Stimulated activated CD4-positive, alpha-beta T cell treated with anti-CD3 and anti-CD28 coated beads, Interleukin-12 subunit alpha, Interleukin-12 subunit beta, amount 100 ng/mL, for 48 hours (primary cell): ENCODE measurements at regions not wholly inside any gene's neighbourhood (a gene's known extent, or its start where the extent isn't known, plus 50 kb on each side); places are given as distances from the start of the nearest gene placed in this dataset.

Experiments
- DNase-seq, 3 donors: peaks; one replicate each; pipeline ENCODE4 v3.0.0-alpha.2; 2020; ENCODE audit warnings: low read depth in 2 of 3, low spot score in 1 of 3

- no peak for DNase-seq
Measured at GRCh38 chr9:89806371-89807100, 201.7 kb downstream of the GADD45G start.

DNA sequence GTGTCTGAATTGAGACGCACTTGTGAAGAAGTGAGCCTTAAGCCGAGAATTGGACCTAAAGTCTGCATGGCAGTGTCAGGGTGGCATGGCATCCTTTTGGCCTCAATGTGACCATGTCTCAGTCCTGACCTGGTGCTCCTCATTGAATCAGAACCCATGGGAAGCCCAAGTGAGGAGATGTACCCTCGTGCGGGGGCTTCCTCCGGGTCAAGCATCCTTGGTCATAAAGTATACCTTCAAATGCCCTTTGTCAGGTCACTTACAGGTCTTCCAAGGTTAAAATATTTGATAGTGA, 202.2 kb downstream of the GADD45G start:
- DNase-seq: no peak

- DNase-seq: no peak
Measured at GRCh38 chr9:89807682-89808075, 202.9 kb downstream of the GADD45G start.

- no peak for DNase-seq
Measured at GRCh38 chr9:89808076-89808755, 203.4 kb downstream of the GADD45G start.

GRCh38 chr9:89808756-89809181, 204.0 kb downstream of the GADD45G start:
- DNase-seq: no peak

- no peak for DNase-seq
Measured at GRCh38 chr9:89810431-89810830, 205.6 kb downstream of the GADD45G start.

- DNase-seq: no peak
Measured at GRCh38 chr9:89811356-89811755, 206.5 kb downstream of the GADD45G start.

DNA sequence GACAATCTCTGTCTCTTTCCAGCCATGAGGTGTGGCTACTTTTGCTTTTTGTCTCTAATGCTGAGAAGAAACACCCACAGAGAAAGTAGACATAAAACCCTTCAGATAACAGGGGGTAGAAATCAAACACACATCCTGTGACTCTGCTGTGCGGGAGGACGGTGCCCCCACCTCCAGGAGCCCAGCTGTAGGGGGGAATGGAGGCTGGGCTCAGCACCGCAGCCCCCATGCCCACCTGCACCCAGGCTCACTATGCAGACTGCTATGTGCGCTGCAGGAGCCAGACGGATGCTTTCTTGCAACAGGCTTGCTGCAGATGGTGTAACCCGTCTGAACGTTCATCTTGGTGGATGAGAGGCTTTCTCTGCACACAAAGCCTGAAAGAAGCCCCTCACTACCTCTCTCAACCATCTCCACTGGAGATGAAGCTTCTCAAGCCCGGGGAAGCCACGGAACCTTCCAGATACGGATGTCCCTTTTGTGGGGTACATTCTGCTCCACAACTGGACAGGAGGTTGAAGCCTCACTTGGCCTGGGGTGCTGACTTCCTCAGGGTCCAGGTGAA, 207.2 kb downstream of the GADD45G start:
- DNase-seq: no peak

DNA sequence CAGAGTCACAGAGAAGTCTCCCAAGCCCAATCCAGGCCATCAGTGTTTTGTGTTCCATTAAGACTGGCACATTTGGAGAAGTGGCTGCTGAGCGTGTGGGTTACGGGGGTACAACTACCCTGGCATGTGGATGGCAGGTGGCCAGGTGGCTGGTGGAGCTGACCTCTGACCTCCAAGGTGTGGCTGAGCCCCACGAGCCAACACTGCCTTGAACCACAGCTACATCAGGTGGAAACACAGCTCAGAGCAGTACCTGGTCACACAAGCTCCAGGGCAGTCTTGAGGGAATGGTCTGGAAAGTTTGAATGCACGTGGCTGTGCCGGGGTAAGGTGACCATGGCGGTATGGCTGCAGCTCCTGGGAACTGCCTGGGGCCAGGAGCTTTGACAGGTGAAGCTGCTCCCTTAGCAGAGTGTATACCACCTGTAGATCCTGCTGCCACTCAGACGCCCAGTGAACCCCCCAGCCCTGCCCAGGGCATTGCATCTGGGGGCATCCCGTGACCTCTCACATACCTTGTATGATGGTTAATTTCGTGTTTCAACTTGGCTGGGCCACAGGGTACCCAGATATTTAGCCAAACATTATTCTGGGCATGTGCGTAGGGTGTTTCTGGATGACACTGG, 207.9 kb downstream of the GADD45G start:
- DNase-seq: no peak

DNA sequence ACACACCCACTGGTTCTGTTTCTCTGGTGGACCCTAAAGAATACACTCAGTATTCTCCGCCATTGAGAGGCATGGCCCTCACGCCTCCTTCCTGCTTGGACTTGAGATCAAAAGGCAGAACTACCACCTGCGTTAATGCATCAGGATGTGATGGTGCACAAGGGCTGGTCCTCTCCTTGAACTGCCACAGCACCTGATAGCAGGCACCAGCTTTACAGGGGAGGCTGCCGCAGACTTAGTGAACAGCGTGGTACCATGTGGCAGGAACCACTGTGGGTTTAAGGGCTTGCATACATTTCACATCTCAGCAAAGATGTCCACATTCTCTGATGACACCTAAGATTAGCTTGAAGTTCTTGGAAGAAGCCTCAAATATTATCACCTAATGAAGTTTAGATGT, 208.7 kb downstream of the GADD45G start:
- DNase-seq: no peak

DNA sequence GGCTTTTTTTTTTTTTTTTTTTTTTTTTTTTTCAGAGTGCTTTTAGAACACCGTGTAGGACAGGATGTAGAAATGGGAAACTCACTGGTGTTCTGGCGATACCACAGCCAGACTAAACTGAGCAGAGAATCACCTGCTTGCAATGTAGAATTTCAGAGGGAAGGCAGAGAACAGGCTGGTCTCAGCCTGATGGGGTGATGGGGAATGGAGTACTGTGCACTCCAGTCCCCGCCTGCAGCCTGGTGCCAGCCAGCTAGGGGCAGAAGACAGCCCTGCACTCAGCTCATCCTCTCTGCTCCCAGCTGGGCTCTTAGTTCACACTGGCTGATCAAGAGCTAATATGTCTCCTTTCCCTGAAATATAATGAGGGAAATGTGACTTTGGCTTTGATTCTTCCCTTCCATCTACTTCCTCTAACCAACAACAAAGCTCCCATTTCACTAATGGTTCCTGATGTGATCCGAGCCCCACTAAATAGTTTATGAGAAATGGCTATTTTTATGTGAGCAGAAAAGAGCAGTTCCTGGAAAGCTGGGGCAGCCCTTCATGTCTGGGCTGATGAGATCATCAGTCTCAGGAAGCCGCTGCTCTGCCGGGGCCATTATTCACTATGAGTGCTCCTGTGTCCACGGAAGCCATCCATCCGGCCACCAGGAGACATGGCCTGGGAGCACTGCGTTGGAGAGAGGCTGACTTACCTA, 209.7 kb downstream of the GADD45G start:
- no peak for DNase-seq

- no peak for DNase-seq
Measured at GRCh38 chr9:89815061-89815902, 210.5 kb downstream of the GADD45G start.

- DNase-seq: no peak
Measured at GRCh38 chr9:89815903-89816573, 211.2 kb downstream of the GADD45G start.

GRCh38 chr9:89817151-89817950, 212.5 kb downstream of the GADD45G start:
- no peak for DNase-seq

- no peak for DNase-seq
Measured at GRCh38 chr9:89820337-89820736, 215.5 kb downstream of the GADD45G start.

- no peak for DNase-seq
Measured at GRCh38 chr9:89821081-89821480, 216.3 kb downstream of the GADD45G start.

- no peak for DNase-seq
Measured at GRCh38 chr9:89822996-89823395, 218.2 kb downstream of the GADD45G start.

DNA sequence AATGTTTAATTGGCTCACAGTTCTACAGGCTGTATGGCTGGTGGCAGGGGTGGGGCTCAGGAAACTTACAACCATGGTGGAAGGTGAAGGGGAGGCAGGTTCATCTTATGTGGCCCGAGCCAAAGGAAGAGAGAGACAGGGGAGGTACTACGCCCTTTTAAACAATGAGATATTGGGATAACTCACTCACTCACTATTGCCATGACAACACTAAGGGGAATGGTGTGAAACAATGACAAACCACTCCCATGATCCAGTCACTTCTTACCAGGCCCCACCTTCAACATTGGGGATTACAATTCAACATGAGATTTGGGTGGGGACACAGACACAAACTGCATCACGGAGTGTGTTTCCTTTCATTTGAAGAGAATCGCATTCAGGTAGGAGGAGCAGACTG, 220.9 kb downstream of the GADD45G start:
- no peak for DNase-seq

- DNase-seq: no peak
Measured at GRCh38 chr9:89826186-89826585, 221.4 kb downstream of the GADD45G start.
